ENCODE measurements at regions not wholly inside any gene's neighbourhood (a gene's known extent, or its start where the extent isn't known, plus 50 kb on each side); places are given as distances from the start of the nearest gene placed in this dataset.

- H3K36me3 ChIP-seq: no peaks in the 10 kb centered on the region
- DNase-seq: no peak
- H3K9me3 ChIP-seq: no peaks in the 10 kb centered on the region
- H3K4me1 ChIP-seq: no peaks in the 10 kb centered on the region
- intact Hi-C loops (cut with DNase I; ENCODE audit: low total_unique reads): no loop called here
- TF ChIP-seq CTCF (IDR thresholded peaks at IDR 0.05): no peak
- H3K27me3 ChIP-seq: no peaks in the 10 kb centered on the region
- no peak overlapping the region for H3K27ac ChIP-seq
- H3K4me3 ChIP-seq: no peak overlapping the region
Observed at GRCh38 chr15:97052513-97052912, 722.0 kb downstream of the NR2F2 start.

GRCh38 chr15:97053635-97054034 is 723.1 kb downstream of the NR2F2 start:
- Histone ChIP-seq H3K4me1 (no peaks in the 10 kb centered on the region), H3K27ac (no peak overlapping the region), H3K4me3 (no peak overlapping the region), H3K27me3 (no peaks in the 10 kb centered on the region), H3K9me3 (no peaks in the 10 kb centered on the region), H3K36me3 (no peaks in the 10 kb centered on the region)
- intact Hi-C loops (cut with DNase I; ENCODE audit: low total_unique reads): no loop called here
- no peak for TF ChIP-seq CTCF (IDR thresholded peaks at IDR 0.05)
- no peak for DNase-seq

GRCh38 chr15:97057503-97057902 is 727.0 kb downstream of the NR2F2 start:
- no peak overlapping the region for H3K27ac ChIP-seq
- intact Hi-C loops (cut with DNase I; ENCODE audit: low total_unique reads): no loop called here
- H3K36me3 ChIP-seq: no peaks in the 10 kb centered on the region
- no peak for TF ChIP-seq CTCF (IDR thresholded peaks at IDR 0.05)
- H3K27me3 ChIP-seq: no peaks in the 10 kb centered on the region
- no peak for DNase-seq
- H3K4me3 ChIP-seq: no peak overlapping the region
- no peaks in the 10 kb centered on the region for H3K4me1 ChIP-seq
- no peaks in the 10 kb centered on the region for H3K9me3 ChIP-seq

GRCh38 chr15:97059281-97059680 is 728.8 kb downstream of the NR2F2 start:
- H3K4me3 ChIP-seq: no peak overlapping the region
- intact Hi-C loops (cut with DNase I; ENCODE audit: low total_unique reads): no loop called here
- no peaks in the 10 kb centered on the region for H3K36me3 ChIP-seq
- no peaks in the 10 kb centered on the region for H3K9me3 ChIP-seq
- no peak for TF ChIP-seq CTCF (IDR thresholded peaks at IDR 0.05)
- H3K4me1 ChIP-seq: no peaks in the 10 kb centered on the region
- H3K27ac ChIP-seq: no peak overlapping the region
- no peaks in the 10 kb centered on the region for H3K27me3 ChIP-seq
- DNase-seq: no peak

- no peak for DNase-seq
- H3K9me3 ChIP-seq: no peaks in the 10 kb centered on the region
- H3K36me3 ChIP-seq: no peaks in the 10 kb centered on the region
- H3K27ac ChIP-seq: no peak overlapping the region
- no peaks in the 10 kb centered on the region for H3K4me1 ChIP-seq
- no peaks in the 10 kb centered on the region for H3K27me3 ChIP-seq
- no peak overlapping the region for H3K4me3 ChIP-seq
- intact Hi-C loops (cut with DNase I; ENCODE audit: low total_unique reads): no loop called here
- TF ChIP-seq CTCF (IDR thresholded peaks at IDR 0.05): no peak
Observed at GRCh38 chr15:97061392-97061791, 730.9 kb downstream of the NR2F2 start.

GRCh38 chr15:97071668-97072067 is 741.2 kb downstream of the NR2F2 start:
- Histone ChIP-seq H3K4me1 (no peaks in the 10 kb centered on the region), H3K4me3 (no peak overlapping the region), H3K27ac (no peak overlapping the region), H3K36me3 (no peaks in the 10 kb centered on the region), H3K9me3 (peaks cover 0 to 8% (median 0%) of the 10 kb centered on the region in 3 donors), H3K27me3 (no peaks in the 10 kb centered on the region)
- intact Hi-C loops (cut with DNase I; ENCODE audit: low total_unique reads): no loop called here
- DNase-seq: no peak
- TF ChIP-seq CTCF (IDR thresholded peaks at IDR 0.05): no peak

Data from tibial artery (tissue), 4 donors.